Astrocyte (in vitro differentiated cells and primary cell): ENCODE measurements at regions not wholly inside any gene's neighbourhood (a gene's known extent, or its start where the extent isn't known, plus 50 kb on each side); places are given as distances from the start of the nearest gene placed in this dataset.

ENCODE experiments used
- DNase-seq: peaks from one replicate; pipeline ENCODE4 v3.0.0-alpha.2; 2010; ENCODE audit warnings: low read depth
- FAIRE-seq: peaks from 2 replicates; lab custom pipeline; 2011; peaks lifted over from hg19 to GRCh38; lab: Jason Lieb, UNC
- H2AFZ ChIP-seq: 2 replicates; pipeline ENCODE4 v1.6.0; 2012; ENCODE audit warnings: low read depth, low read length, inconsistent platforms
- H3K27ac ChIP-seq: 2 replicates; pipeline ENCODE4 v1.5.1; 2011; ENCODE audit warnings: low read depth, low read length, inconsistent platforms
- H3K27me3 ChIP-seq: 2 replicates; pipeline ENCODE4 v1.6.0; 2011; ENCODE audit warnings: low read length, inconsistent platforms; ENCODE audit not compliant: insufficient read depth
- H3K36me3 ChIP-seq: 2 replicates; pipeline ENCODE4 v1.5.1; 2011; ENCODE audit warnings: low read length, inconsistent platforms; ENCODE audit not compliant: insufficient read depth
- H3K4me1 ChIP-seq: 2 replicates; pipeline ENCODE4 v1.5.1; 2011; ENCODE audit warnings: low read length, inconsistent platforms; ENCODE audit not compliant: insufficient read depth
- H3K4me2 ChIP-seq: 2 replicates; pipeline ENCODE4 v1.6.0; 2012; ENCODE audit warnings: low read length, inconsistent platforms
- H3K4me3 ChIP-seq: 2 replicates; pipeline ENCODE4 v1.5.1; 2011; ENCODE audit warnings: low read depth, mild to moderate bottlenecking, low read length, inconsistent platforms; ENCODE audit not compliant: insufficient read depth
- H3K79me2 ChIP-seq: 2 replicates; pipeline ENCODE4 v1.6.0; 2012; ENCODE audit warnings: mild to moderate bottlenecking, low read length, inconsistent platforms; ENCODE audit not compliant: insufficient read depth
- H3K9ac ChIP-seq: 2 replicates; pipeline ENCODE4 v1.6.0; 2012; ENCODE audit warnings: mild to moderate bottlenecking, low read length, inconsistent platforms
- H3K9me3 ChIP-seq: 2 replicates; pipeline ENCODE4 v1.5.1; 2012; ENCODE audit warnings: low read depth, mild to moderate bottlenecking, low read length, inconsistent platforms; ENCODE audit not compliant: insufficient read depth
- H4K20me1 ChIP-seq: 2 replicates; pipeline ENCODE4 v1.6.0; 2012; ENCODE audit warnings: low read length, inconsistent platforms; ENCODE audit not compliant: insufficient read depth
- H3K27ac Mint-ChIP-seq: one replicate; pipeline ENCODE4 v1.8.0; 2021; ENCODE audit warnings: mild to moderate bottlenecking, mixed read lengths; ENCODE audit not compliant: unreplicated experiment
- H3K27me3 Mint-ChIP-seq: one replicate; pipeline ENCODE4 v1.8.0; 2021; ENCODE audit warnings: low read depth, mixed read lengths; ENCODE audit not compliant: unreplicated experiment
- H3K36me3 Mint-ChIP-seq: one replicate; pipeline ENCODE4 v1.8.0; 2021; ENCODE audit warnings: low read depth, mixed read lengths; ENCODE audit not compliant: unreplicated experiment
- H3K4me1 Mint-ChIP-seq: one replicate; pipeline ENCODE4 v1.8.0; 2021; ENCODE audit warnings: low read depth, mixed read lengths; ENCODE audit not compliant: unreplicated experiment
- H3K4me3 Mint-ChIP-seq: one replicate; pipeline ENCODE4 v1.8.0; 2021; ENCODE audit warnings: mild to moderate bottlenecking, moderate library complexity, mixed read lengths; ENCODE audit not compliant: unreplicated experiment
- H3K9me3 Mint-ChIP-seq: one replicate; pipeline ENCODE4 v1.8.0; 2021; ENCODE audit warnings: mild to moderate bottlenecking, mixed read lengths; ENCODE audit not compliant: unreplicated experiment
- CTCF ChIP-seq: IDR thresholded peaks from 2 replicates; pipeline ENCODE4 v1.5.1; 2011; ENCODE audit warnings: low read depth, mild to moderate bottlenecking, inconsistent platforms, low read length, moderate library complexity; ENCODE audit not compliant: insufficient read depth
- EZH2 ChIP-seq: IDR thresholded peaks from 2 replicates; pipeline ENCODE4 v1.6.1; 2012; ENCODE audit warnings: mild to moderate bottlenecking, low read length, inconsistent platforms; ENCODE audit not compliant: insufficient read depth

- H3K9me3 Mint-ChIP-seq = peaks cover 3% of the 10 kb centered on the region
These were observed 62.4 kb upstream of the GDF10 start for GRCh38 chr10:47237316-47238260.

GRCh38 chr10:47238331-47239095 lies 61.5 kb upstream of the GDF10 start:
- no peaks in the 10 kb centered on the region for H3K36me3 Mint-ChIP-seq
- no peak overlapping the region for H3K27ac Mint-ChIP-seq
- H2AFZ ChIP-seq = no peak overlapping the region
- H3K36me3 ChIP-seq = no peaks in the 10 kb centered on the region
- peaks cover 6% of the 10 kb centered on the region for H3K27me3 ChIP-seq
- H3K9ac ChIP-seq = no peak overlapping the region
- peaks cover 34% of the 10 kb centered on the region for H3K27me3 Mint-ChIP-seq
- H3K4me1 ChIP-seq = no peaks in the 10 kb centered on the region
- FAIRE-seq = no peak
- no peak for TF ChIP-seq EZH2
- no peak for TF ChIP-seq CTCF
- no peaks in the 10 kb centered on the region for H4K20me1 ChIP-seq
- no peaks in the 10 kb centered on the region for H3K79me2 ChIP-seq
- peaks cover 3% of the 10 kb centered on the region for H3K9me3 Mint-ChIP-seq
- H3K4me1 Mint-ChIP-seq = no peaks in the 10 kb centered on the region
- no peak overlapping the region for H3K4me3 ChIP-seq
- H3K27ac ChIP-seq = no peak overlapping the region
- H3K4me2 ChIP-seq = no peak overlapping the region
- no peaks in the 10 kb centered on the region for H3K9me3 ChIP-seq
- H3K4me3 Mint-ChIP-seq = no peak overlapping the region
- DNase-seq = no peak

More at GRCh38 chr10:47237316-47238260, 62.4 kb upstream of the GDF10 start:
- FAIRE-seq = no peak
- no peak overlapping the region for H2AFZ ChIP-seq
- no peaks in the 10 kb centered on the region for H3K9me3 ChIP-seq
- Mint-ChIP-seq H3K27me3 (peaks cover 27% of the 10 kb centered on the region), H3K36me3 (no peaks in the 10 kb centered on the region), H3K27ac (no peak overlapping the region), H3K4me1 (no peaks in the 10 kb centered on the region), H3K4me3 (no peak overlapping the region)
- H3K9ac ChIP-seq = no peak overlapping the region
- H3K79me2 ChIP-seq = no peaks in the 10 kb centered on the region
- H3K36me3 ChIP-seq = no peaks in the 10 kb centered on the region
- no peak overlapping the region for H3K4me2 ChIP-seq
- no peak for DNase-seq
- H4K20me1 ChIP-seq = no peaks in the 10 kb centered on the region
- TF ChIP-seq CTCF (no peak), EZH2 (no peak)
- no peak overlapping the region for H3K4me3 ChIP-seq
- no peaks in the 10 kb centered on the region for H3K4me1 ChIP-seq
- no peak overlapping the region for H3K27ac ChIP-seq
- H3K27me3 ChIP-seq = peaks cover 6% of the 10 kb centered on the region
